GM12865 (cell line): ENCODE measurements at regions not wholly inside any gene's neighbourhood (a gene's known extent, or its start where the extent isn't known, plus 50 kb on each side); places are given as distances from the start of the nearest gene placed in this dataset.

ENCODE experiments used
- DNase-seq: peaks from one replicate; pipeline ENCODE4 v3.0.0; 2010; ENCODE audit warnings: low read depth
- H3K4me3 ChIP-seq: 2 replicates; pipeline ENCODE4 v1.5.1; 2011; ENCODE audit warnings: mild to moderate bottlenecking, low read depth, low read length, control low read depth
- CTCF ChIP-seq: IDR thresholded peaks from 2 replicates; pipeline ENCODE4 v1.5.1; 2011; ENCODE audit warnings: low read length, control low read depth, low read depth, inconsistent platforms; ENCODE audit not compliant: insufficient read depth; ENCODE audit errors: missing control alignments

GRCh38 chr5:128885649-128886255, 79.5 kb upstream of the SLC27A6 start:
- no peak for DNase-seq
- no peak for TF ChIP-seq CTCF
- H3K4me3 ChIP-seq, result no peak overlapping the region

GRCh38 chr5:128895122-128895521, 70.2 kb upstream of the SLC27A6 start:
- DNase-seq, result no peak
- no peak overlapping the region for H3K4me3 ChIP-seq
- no peak for TF ChIP-seq CTCF

- TF ChIP-seq CTCF, result no peak
- H3K4me3 ChIP-seq, result no peak overlapping the region
- DNase-seq, result no peak
These were observed 68.6 kb upstream of the SLC27A6 start for GRCh38 chr5:128896675-128897074.

- no peak for TF ChIP-seq CTCF
- DNase-seq, result no peak
- H3K4me3 ChIP-seq, result no peak overlapping the region
These were observed 61.7 kb upstream of the SLC27A6 start for GRCh38 chr5:128903550-128903949.

DNA sequence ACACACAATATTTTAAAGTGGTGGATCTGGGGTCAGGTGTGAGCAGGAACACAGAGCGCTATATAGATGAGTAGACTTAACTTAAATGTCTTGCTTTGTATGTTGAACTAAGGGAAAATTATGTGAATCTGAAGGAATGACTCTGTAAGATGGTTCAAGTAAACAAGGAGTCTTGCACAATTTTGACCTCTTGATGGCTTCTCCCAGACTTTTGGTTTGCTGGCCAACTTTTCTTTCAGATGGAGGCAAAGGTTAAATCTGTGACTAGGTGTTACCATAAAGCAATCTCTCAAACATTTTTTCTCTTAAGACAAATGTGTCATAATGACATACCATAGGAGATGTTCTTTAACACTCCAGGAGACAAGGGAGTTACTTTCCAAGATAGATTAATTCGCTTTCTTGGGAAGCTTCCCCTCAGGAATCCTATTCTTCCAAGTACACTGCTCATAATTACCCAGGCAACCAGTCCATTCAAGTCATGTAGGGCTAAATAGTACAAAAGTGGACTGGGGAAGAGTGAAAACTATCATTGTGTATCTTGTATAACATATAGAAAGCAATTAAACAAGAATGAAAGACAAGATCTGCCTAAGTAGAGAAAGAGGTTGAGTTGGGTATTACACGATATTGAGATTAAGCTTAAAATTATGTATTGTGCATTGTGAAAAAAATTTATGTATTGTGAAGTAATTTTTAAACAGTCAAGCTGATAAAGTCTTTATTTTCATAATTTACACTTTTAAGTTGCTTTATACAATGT, 60.3 kb upstream of the SLC27A6 start:
- TF ChIP-seq CTCF, result no peak
- H3K4me3 ChIP-seq, result no peak overlapping the region
- no peak for DNase-seq

GRCh38 chr5:128905568-128906110, 59.6 kb upstream of the SLC27A6 start:
- DNase-seq, result peak; percentile 65
- H3K4me3 ChIP-seq, result no peak overlapping the region
- TF ChIP-seq CTCF, result peak; percentile 67
